Suprapubic skin (tissue), 4 donors: ENCODE measurements at regions not wholly inside any gene's neighbourhood (a gene's known extent, or its start where the extent isn't known, plus 50 kb on each side); places are given as distances from the start of the nearest gene placed in this dataset.

Source experiments
- CTCF ChIP-seq, 2 donors: fragments of 200-600 bp in 1 of 2; fragments of 450-650 bp in 1 of 2; sonication (generic) in 1 of 2; IDR thresholded peaks; one replicate each; pipeline ENCODE4 v1.5.1; 2016 to 2019; ENCODE audit warnings: antibody characterized with exemption in 2 of 2, mild to moderate bottlenecking in 1 of 2, moderate library complexity in 1 of 2
- EP300 ChIP-seq: sonication (generic); formaldehyde crosslinking; IDR thresholded peaks from one replicate; pipeline ENCODE4 v1.6.1; 2017; ENCODE audit warnings: antibody characterized with exemption
- POLR2A ChIP-seq, 2 donors: fragments of 450-650 bp; IDR thresholded peaks; one replicate each; pipeline ENCODE4 v1.6.1; 2017; ENCODE audit warnings: antibody characterized with exemption in 2 of 2, mild to moderate bottlenecking in 2 of 2, moderate library complexity in 2 of 2
- POLR2AphosphoS5 ChIP-seq, 3 donors: sonication (generic); formaldehyde crosslinking; IDR thresholded peaks; one replicate each; pipeline ENCODE4 v1.6.1; 2017; ENCODE audit warnings: antibody characterized with exemption in 3 of 3

DNA sequence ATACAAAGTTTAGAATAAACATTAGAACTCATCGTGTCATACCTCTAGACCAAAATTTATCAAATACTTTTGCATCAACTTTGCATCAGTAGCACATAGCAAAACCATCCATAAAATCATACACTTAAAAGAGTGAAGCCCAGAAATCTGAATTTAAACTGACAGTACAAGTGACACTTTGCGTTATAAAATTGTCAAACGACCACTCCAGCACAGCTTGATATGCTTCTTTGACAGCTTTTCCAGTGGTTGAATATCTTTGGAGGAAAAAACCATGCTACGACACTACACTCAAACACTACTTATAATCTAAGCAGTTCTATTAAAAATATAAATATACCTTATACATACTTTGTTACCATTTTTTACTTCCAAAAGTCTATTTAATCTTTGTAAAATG, 1644.4 kb downstream of the STIM2 start:
- TF ChIP-seq POLR2A (IDR thresholded peaks at IDR 0.05) (no peak), CTCF (IDR thresholded peaks at IDR 0.05) (no peak), POLR2AphosphoS5 (IDR thresholded peaks at IDR 0.05) (no peak), EP300 (no peak)
